Stomach (tissue), 4 donors: ENCODE measurements at regions not wholly inside any gene's neighbourhood (a gene's known extent, or its start where the extent isn't known, plus 50 kb on each side); places are given as distances from the start of the nearest gene placed in this dataset.

ENCODE experiments used
- EP300 ChIP-seq: sonication (generic); formaldehyde crosslinking; IDR thresholded peaks from one replicate; pipeline ENCODE4 v1.6.1; 2017; ENCODE audit warnings: antibody characterized with exemption
- POLR2A ChIP-seq, 4 donors: fragments of 450-650 bp; IDR thresholded peaks; one replicate each; pipeline ENCODE4 v1.6.1; 2016; ENCODE audit warnings: antibody characterized with exemption in 4 of 4, control low read depth in 2 of 4, mild to moderate bottlenecking in 1 of 4, moderate library complexity in 1 of 4
- POLR2AphosphoS5 ChIP-seq, 3 donors: sonication (generic); formaldehyde crosslinking; IDR thresholded peaks; one replicate each; pipeline ENCODE4 v1.6.1; 2016; ENCODE audit warnings: antibody characterized with exemption in 3 of 3
- TF ChIP-seq, protein P1 (sequence below), 7 experiments: fragments of 450-650 bp in 4 of 7; fragments of 200-600 bp in 3 of 7; sonication (generic) in 3 of 7; IDR thresholded peaks; one replicate each; pipeline ENCODE4 v1.5.1; 2016 to 2019; ENCODE audit warnings: antibody characterized with exemption in 7 of 7, control low read depth in 2 of 7, mild to moderate bottlenecking in 1 of 7

DNA sequence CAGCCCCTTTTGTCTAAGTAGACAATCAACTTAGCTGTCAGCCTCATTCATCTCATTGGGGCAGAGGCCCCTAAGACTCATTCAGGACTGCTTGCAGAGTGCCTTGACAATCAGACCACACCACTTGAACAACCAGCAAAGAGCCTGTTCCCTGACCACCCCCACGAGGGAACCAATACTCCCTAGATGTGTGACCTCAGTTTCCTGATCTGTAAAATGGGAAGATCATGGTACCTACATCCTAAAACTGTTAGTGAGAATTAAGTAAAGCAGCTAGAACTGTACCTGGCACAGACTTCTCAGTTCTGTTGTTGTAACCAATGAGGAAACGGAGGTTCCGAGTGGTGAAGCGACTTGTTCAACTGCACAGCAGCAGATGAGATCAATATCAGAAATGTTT is 298.5 kb downstream of the RRAGC start:
- TF ChIP-seq, protein P1, sequence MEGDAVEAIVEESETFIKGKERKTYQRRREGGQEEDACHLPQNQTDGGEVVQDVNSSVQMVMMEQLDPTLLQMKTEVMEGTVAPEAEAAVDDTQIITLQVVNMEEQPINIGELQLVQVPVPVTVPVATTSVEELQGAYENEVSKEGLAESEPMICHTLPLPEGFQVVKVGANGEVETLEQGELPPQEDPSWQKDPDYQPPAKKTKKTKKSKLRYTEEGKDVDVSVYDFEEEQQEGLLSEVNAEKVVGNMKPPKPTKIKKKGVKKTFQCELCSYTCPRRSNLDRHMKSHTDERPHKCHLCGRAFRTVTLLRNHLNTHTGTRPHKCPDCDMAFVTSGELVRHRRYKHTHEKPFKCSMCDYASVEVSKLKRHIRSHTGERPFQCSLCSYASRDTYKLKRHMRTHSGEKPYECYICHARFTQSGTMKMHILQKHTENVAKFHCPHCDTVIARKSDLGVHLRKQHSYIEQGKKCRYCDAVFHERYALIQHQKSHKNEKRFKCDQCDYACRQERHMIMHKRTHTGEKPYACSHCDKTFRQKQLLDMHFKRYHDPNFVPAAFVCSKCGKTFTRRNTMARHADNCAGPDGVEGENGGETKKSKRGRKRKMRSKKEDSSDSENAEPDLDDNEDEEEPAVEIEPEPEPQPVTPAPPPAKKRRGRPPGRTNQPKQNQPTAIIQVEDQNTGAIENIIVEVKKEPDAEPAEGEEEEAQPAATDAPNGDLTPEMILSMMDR (IDR thresholded peaks at IDR 0.05), result no peak
- TF ChIP-seq POLR2A (IDR thresholded peaks at IDR 0.05), result no peak
- TF ChIP-seq POLR2AphosphoS5 (IDR thresholded peaks at IDR 0.05), result no peak
- no peak for TF ChIP-seq EP300
